ENCODE measurements at regions not wholly inside any gene's neighbourhood (a gene's known extent, or its start where the extent isn't known, plus 50 kb on each side); places are given as distances from the start of the nearest gene placed in this dataset.

- peak; percentile 77 for TF ChIP-seq CTCF (conservative IDR thresholded peaks at IDR 0.05; ENCODE audit: low read length)
- no peak for TF ChIP-seq EZH2phosphoT487 (IDR thresholded peaks at IDR 0.05; ENCODE audit: borderline replicate concordance, low read depth, low read length)
These were observed 473.4 kb upstream of the LMO3 start for GRCh38 chr12:17079251-17079909.
